ENCODE measurements at regions not wholly inside any gene's neighbourhood (a gene's known extent, or its start where the extent isn't known, plus 50 kb on each side); places are given as distances from the start of the nearest gene placed in this dataset.

- TF ChIP-seq CTCF (IDR thresholded peaks at IDR 0.05), result no peak
- TF ChIP-seq POLR2A (IDR thresholded peaks at IDR 0.05), result no peak
Observed at GRCh38 chr4:23327120-23327519, 562.7 kb downstream of the PPARGC1A start.
